Hepatocyte (in vitro differentiated cells): ENCODE measurements at regions not wholly inside any gene's neighbourhood (a gene's known extent, or its start where the extent isn't known, plus 50 kb on each side); places are given as distances from the start of the nearest gene placed in this dataset.

Experiments
- EZH2 ChIP-seq: fragments of 200-600 bp; sonication (generic); IDR thresholded peaks from 2 replicates; pipeline ENCODE4 v1.6.1; 2016; ENCODE audit warnings: antibody characterized with exemption, mild to moderate bottlenecking, borderline replicate concordance
- EZH2phosphoT487 ChIP-seq: fragments of 200-600 bp; sonication (generic); IDR thresholded peaks from one replicate; pipeline ENCODE4 v1.6.1; 2018; ENCODE audit warnings: antibody characterized with exemption, mild to moderate bottlenecking, low read depth, moderate library complexity; ENCODE audit not compliant: unreplicated experiment, severe bottlenecking
- TF ChIP-seq, protein P1 (sequence below): fragments of 200-600 bp; sonication (generic); IDR thresholded peaks from 2 replicates; pipeline ENCODE4 v1.5.1; 2016; ENCODE audit warnings: antibody characterized with exemption, mild to moderate bottlenecking; ENCODE audit not compliant: poor library complexity

DNA sequence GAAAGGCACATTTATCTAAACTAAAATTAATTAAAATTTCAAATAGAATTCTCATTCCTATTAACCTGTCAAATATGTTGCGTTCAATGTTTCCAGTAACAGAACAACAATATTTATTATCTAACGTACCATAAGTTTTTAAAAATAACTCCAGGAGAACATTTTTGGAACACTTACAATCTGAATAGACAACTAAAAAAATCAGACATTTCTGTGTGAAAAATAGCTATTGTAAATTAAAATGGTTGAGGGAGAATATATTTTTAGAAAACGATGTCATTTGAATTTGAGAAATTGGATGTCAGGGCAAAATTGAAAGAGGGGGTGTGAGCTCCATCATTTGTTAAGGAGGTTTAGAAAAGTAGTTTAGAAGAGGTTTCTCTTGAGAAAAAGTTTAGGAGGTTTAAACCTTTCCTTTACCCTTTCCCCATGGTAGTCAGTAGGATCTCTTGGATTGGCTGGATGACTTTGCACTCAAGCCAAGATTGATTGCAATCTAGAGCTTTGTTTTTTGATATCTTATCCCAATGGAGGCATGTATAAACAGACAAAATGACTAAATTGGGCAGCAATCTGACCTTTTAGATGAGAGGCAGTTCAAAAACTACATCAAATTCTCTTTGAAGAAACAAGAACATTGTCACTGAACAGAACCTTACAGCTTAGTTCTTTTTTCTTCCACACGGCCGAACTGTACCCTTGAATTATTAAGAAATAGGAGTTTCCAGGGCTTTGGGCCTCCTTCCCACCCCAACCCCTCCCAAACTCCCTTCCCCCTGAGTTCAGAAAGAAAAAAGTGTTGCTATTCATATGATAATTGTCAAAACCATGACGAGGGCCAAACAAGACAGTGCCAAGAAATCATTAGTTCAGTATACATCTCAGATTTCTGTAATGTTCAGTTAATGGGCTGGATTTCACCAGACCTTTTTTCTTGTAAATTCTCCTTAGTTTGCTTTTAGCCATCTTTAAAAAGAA is 79.7 kb upstream of the CDIN1 start:
- TF ChIP-seq, protein P1, sequence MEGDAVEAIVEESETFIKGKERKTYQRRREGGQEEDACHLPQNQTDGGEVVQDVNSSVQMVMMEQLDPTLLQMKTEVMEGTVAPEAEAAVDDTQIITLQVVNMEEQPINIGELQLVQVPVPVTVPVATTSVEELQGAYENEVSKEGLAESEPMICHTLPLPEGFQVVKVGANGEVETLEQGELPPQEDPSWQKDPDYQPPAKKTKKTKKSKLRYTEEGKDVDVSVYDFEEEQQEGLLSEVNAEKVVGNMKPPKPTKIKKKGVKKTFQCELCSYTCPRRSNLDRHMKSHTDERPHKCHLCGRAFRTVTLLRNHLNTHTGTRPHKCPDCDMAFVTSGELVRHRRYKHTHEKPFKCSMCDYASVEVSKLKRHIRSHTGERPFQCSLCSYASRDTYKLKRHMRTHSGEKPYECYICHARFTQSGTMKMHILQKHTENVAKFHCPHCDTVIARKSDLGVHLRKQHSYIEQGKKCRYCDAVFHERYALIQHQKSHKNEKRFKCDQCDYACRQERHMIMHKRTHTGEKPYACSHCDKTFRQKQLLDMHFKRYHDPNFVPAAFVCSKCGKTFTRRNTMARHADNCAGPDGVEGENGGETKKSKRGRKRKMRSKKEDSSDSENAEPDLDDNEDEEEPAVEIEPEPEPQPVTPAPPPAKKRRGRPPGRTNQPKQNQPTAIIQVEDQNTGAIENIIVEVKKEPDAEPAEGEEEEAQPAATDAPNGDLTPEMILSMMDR = no peak
- TF ChIP-seq EZH2phosphoT487 (no peak), EZH2 (no peak)
